Common myeloid progenitor, CD34-positive (primary cell): ENCODE measurements at regions not wholly inside any gene's neighbourhood (a gene's known extent, or its start where the extent isn't known, plus 50 kb on each side); places are given as distances from the start of the nearest gene placed in this dataset.
"Not testable (repeated sequence)": the region's sequence is repeated elsewhere in the genome, so short reads cannot be mapped to it uniquely, and the experiment has no call there.

Experiments
- CTCF ChIA-PET: fragments of 350-600 bp; sonication (Branson Sonifier 250); formaldehyde crosslinking; loops from one replicate; lab custom pipeline; 2021; ENCODE audit warnings: antibody characterized with exemption; lab: Charles Lee
- POLR2A ChIA-PET: fragments of 350-600 bp; sonication (Branson Sonifier 250); formaldehyde crosslinking; loops from one replicate; lab custom pipeline; 2021; ENCODE audit warnings: antibody characterized with exemption; lab: Charles Lee
- DNase-seq, 3 donors: peaks; one replicate each; pipeline versions ENCODE4 v3.0.0 to v3.0.0-alpha.2; 2013
- H3K27ac ChIP-seq, 2 experiments: 1 replicate in 1 of 2; 2 replicates in 1 of 2; pipeline ENCODE4 v1.7.0; 2013; ENCODE audit warnings: inconsistent platforms in 2 of 2, low read length in 2 of 2, mild to moderate bottlenecking in 2 of 2, low read depth in 1 of 2, moderate library complexity in 1 of 2; ENCODE audit not compliant: severe bottlenecking in 2 of 2, insufficient read depth in 1 of 2, poor library complexity in 1 of 2
- H3K27me3 ChIP-seq, 5 experiments: replicated peaks in 2 of 5; 1 replicate in 3 of 5; 2 replicates in 2 of 5; pipeline versions ENCODE4 v1.6.1 to v1.7.0; 2013; ENCODE audit warnings: low read length in 4 of 5, mild to moderate bottlenecking in 2 of 5, moderate library complexity in 2 of 5, inconsistent platforms in 1 of 5; ENCODE audit not compliant: insufficient read depth in 5 of 5, control insufficient read depth in 4 of 5
- H3K36me3 ChIP-seq, 4 experiments: 1 replicate in 2 of 4; 2 replicates in 2 of 4; pipeline versions ENCODE4 v1.6.1 to v1.7.0; 2013; ENCODE audit warnings: low read length in 3 of 4, control low read depth in 1 of 4, mild to moderate bottlenecking in 1 of 4; ENCODE audit not compliant: control insufficient read depth in 4 of 4, insufficient read depth in 4 of 4
- H3K4me1 ChIP-seq, 4 experiments: 1 replicate in 3 of 4; 2 replicates in 1 of 4; pipeline versions ENCODE4 v1.6.1 to v1.7.1; 2013; ENCODE audit warnings: low read length in 3 of 4, mild to moderate bottlenecking in 3 of 4, control low read depth in 1 of 4, inconsistent platforms in 1 of 4, moderate library complexity in 1 of 4; ENCODE audit not compliant: control insufficient read depth in 4 of 4, insufficient read depth in 4 of 4; ENCODE audit errors: control extremely low read depth in 1 of 4
- H3K4me3 ChIP-seq, 7 experiments: 1 replicate in 4 of 7; 2 replicates in 3 of 7; pipeline versions ENCODE4 v1.5.1 to v1.7.0; 2013; ENCODE audit warnings: mild to moderate bottlenecking in 7 of 7, low read length in 6 of 7, moderate library complexity in 6 of 7, inconsistent platforms in 2 of 7, low read depth in 2 of 7, control low read depth in 1 of 7; ENCODE audit not compliant: insufficient read depth in 4 of 7, control insufficient read depth in 1 of 7; ENCODE audit errors: extremely low read depth in 1 of 7
- H3K9me3 ChIP-seq, 5 experiments: 1 replicate in 4 of 5; 2 replicates in 1 of 5; pipeline versions ENCODE4 v1.6.1 to v1.7.1; 2013; ENCODE audit warnings: low read length in 4 of 5, mild to moderate bottlenecking in 2 of 5, inconsistent platforms in 1 of 5, low read depth in 1 of 5, moderate library complexity in 1 of 5; ENCODE audit not compliant: control insufficient read depth in 4 of 5, insufficient read depth in 2 of 5; ENCODE audit errors: control extremely low read depth in 1 of 5
- WGBS: methylation state at CpG from one replicate; pipeline ENCODE4 v1.1.5; 2013; ENCODE audit not compliant: insufficient coverage; 5-methylcytosine and 5-hydroxymethylcytosine counted together

DNA sequence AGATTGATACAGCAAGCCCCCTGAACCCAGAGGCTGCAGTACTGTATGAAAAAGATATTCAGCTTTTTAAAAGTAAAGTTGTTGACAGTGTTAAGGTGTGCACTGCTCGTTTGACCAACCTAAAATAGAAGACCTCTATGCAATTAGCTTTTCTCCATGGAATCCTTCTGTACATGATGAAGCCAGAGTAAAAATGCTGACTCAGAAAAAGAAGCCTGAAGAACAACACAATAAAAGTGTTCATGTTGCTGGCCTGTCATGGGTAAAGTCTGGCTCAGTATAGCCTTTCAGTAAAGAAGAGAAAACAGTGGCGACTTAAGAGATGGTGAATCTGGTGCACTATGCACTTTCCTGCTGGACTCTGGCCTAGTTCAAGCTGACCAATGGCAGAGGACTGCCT, 473.8 kb downstream of the CDH10 start:
- H3K4me3 ChIP-seq, H3K27ac ChIP-seq, H3K9me3 ChIP-seq, DNase-seq, POLR2A ChIA-PET, H3K4me1 ChIP-seq, H3K36me3 ChIP-seq, H3K27me3 ChIP-seq, CTCF ChIA-PET: not testable (repeated sequence)
- WGBS, result 90% methylated on average over 2 of the region's 2 CpGs

DNA sequence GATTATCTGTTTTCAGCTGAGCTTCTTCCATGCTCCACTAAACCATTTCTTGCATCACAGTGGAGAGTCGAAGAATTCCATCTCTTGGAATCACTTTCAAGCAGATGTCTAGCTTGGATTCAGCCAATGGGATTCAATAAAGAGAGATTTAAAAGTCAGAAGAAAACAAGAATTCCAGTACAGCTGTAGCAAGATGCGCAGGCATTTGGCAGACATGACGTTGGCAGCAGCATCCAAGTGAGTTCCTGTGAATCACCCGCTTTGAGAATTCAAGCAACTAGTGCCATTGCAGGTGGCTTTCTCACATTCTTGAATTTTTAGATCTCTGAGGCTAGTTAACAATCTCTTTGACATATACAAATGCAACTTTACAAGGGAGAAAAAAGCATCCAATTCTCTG, 467.0 kb downstream of the CDH10 start:
- Histone ChIP-seq H3K4me1 (no peaks in the 10 kb centered on the region), H3K27ac (no peak overlapping the region), H3K27me3 (no peaks in the 10 kb centered on the region), H3K4me3 (no peak overlapping the region), H3K9me3 (peaks cover 0 to 1% (median 0%) of the 10 kb centered on the region in 5 experiments), H3K36me3 (no peaks in the 10 kb centered on the region)
- WGBS, result 89% methylated on average over 4 of the region's 4 CpGs
- CTCF ChIA-PET, result no interaction called here
- POLR2A ChIA-PET, result no interaction called here
- DNase-seq, result no peak

DNA sequence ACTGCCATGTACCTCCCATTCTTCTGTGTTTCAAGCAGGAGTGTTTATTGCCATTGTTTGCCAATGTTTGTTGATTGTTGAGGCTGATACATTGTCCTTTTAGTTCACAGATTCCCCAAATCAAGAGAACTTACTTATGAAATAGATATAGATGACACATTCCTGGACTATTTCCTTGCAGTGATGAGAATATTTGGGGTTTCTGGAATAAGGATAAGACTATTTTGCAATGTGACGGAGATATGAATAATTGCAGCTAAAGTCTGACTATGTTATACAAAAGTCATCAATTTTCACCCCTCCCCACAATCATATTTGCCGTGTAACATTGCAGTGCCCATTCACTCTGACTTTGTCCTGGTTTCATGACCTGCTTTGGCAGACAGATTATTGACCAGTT, 460.8 kb downstream of the CDH10 start:
- DNase-seq, result no peak
- Histone ChIP-seq H3K4me1 (no peaks in the 10 kb centered on the region), H3K9me3 (no peaks in the 10 kb centered on the region), H3K4me3 (no peak overlapping the region), H3K27me3 (no peaks in the 10 kb centered on the region), H3K36me3 (no peaks in the 10 kb centered on the region), H3K27ac (no peak overlapping the region)
- POLR2A ChIA-PET, result no interaction called here
- CTCF ChIA-PET, result no interaction called here
- 86% methylated on average over 1 of the region's 2 CpGs for WGBS

DNA sequence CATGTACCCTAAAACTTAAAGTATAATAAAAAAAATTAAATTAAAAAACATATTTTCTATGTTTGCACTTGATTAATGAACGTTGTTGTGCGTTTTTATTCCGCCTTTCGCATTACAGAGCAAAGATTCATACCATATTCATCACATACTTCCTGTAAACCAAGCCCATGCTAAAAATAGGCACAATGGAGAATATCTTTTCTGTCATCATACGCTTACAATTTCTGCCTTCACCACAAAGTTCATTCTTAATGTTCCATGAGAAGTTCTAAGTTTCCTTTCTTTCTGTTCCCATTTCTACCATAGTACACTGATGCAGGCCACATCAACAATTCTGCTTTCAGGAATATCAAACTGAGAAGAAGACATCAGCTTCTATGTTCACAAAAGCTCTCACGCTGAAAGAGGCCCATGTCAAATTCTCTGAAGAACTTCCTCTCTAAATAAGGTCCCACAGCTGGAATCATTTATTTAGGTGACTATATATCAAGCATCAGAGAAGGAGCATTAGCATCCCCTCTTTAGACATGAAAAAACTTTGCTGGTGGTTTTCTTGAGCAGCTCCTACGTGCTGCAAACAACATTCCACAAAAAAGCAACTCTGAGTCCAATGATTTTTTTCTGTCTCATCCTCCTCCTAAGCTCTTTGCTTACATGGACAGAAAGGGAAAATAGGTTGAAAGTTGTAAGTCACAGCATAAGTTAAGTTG, 456.4 kb downstream of the CDH10 start:
- Histone ChIP-seq H3K4me3 (no peak overlapping the region), H3K9me3 (no peaks in the 10 kb centered on the region), H3K27ac (no peak overlapping the region), H3K4me1 (no peaks in the 10 kb centered on the region), H3K27me3 (no peaks in the 10 kb centered on the region), H3K36me3 (no peaks in the 10 kb centered on the region)
- DNase-seq, result no peak
- WGBS, result 92% methylated on average over 4 of the region's 7 CpGs
- CTCF ChIA-PET, result interaction anchor here (0.5 kb wide), 1 partner anchor 1355 kb away, joined by 3 read pairs; no protein-coding TSS in a partner anchor
- POLR2A ChIA-PET, result no interaction called here

DNA sequence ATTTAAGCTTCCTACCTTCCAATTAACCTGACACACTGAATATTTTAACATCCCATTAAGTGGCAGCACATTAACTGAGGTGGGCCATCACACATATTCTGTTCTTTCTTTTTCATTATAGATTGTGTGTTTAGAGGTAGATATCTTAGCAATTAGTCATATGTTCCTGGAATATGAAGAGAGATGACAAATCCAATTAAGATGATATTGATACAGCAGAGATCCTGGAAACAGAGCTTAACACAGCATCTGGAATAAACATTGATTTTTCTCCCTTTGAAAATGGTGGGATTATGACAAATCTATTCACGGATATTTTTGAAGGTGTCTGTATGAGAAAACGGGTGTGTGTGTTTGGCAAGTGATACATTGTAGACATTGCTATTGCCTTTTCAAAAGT, 448.0 kb downstream of the CDH10 start:
- DNase-seq, result no peak
- H3K27ac ChIP-seq, result no peak overlapping the region
- H3K4me3 ChIP-seq, result no peak overlapping the region
- no peaks in the 10 kb centered on the region for H3K4me1 ChIP-seq
- ChIA-PET POLR2A (no interaction called here), CTCF (no interaction called here)
- no peaks in the 10 kb centered on the region for H3K27me3 ChIP-seq
- no CpG with 5 or more reads among the region's 2 CpGs for WGBS
- no peaks in the 10 kb centered on the region for H3K36me3 ChIP-seq
- no peaks in the 10 kb centered on the region for H3K9me3 ChIP-seq

DNA sequence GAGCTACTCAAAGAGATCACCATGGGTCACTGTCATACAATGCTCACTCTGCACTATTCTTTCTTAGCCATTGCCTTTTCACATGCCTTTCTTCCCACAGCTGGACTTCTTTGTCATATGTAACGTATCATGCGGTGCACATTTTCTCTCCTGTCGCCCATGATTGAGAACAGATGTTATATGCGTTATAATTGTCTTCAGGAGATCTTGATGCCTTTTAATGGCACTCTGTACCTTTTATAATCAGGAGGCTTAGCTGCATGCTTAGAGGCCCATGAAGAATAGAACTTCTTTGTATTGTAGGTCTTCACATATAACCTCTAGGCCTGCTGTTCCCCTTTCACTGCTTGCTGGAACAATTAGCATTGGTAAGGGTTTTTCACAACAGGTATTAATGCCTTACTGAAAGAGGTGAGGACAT, 436.1 kb downstream of the CDH10 start:
- Histone ChIP-seq H3K36me3 (no peaks in the 10 kb centered on the region), H3K9me3 (peaks cover 0 to 2% (median 0%) of the 10 kb centered on the region in 5 experiments), H3K27me3 (no peaks in the 10 kb centered on the region), H3K4me1 (no peaks in the 10 kb centered on the region), H3K27ac (no peak overlapping the region), H3K4me3 (no peak overlapping the region)
- DNase-seq, result no peak
- ChIA-PET POLR2A (no interaction called here), CTCF (no interaction called here)
- WGBS, result 96% methylated on average over 4 of the region's 4 CpGs

DNA sequence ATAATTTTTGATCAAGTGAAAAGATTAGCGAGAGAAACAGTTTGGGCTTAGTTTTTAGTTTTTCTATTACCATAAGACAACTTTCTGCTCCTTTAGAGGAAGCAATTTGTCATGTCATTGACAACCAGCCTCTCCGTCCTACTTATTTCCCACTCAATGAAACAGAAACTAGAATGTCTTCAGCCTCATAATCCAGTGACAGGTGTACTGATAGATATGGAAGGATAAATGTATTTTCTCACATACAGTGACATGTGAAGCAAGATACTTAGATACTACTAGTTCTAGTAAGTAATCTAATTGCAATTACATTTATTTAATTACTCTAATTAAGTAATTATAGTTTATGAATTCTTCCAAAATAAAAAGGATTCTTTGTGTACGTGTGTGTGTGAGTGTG, 429.7 kb downstream of the CDH10 start:
- Histone ChIP-seq H3K27ac (no peak overlapping the region), H3K36me3 (no peaks in the 10 kb centered on the region), H3K4me3 (no peak overlapping the region), H3K27me3 (no peaks in the 10 kb centered on the region), H3K4me1 (no peaks in the 10 kb centered on the region), H3K9me3 (no peaks in the 10 kb centered on the region)
- no peak for DNase-seq
- POLR2A ChIA-PET, result no interaction called here
- CTCF ChIA-PET, result no interaction called here
- WGBS, result no CpG with 5 or more reads among the region's 3 CpGs
